IPS DF 6.9 (cell line): ENCODE measurements at regions not wholly inside any gene's neighbourhood (a gene's known extent, or its start where the extent isn't known, plus 50 kb on each side); places are given as distances from the start of the nearest gene placed in this dataset.

ENCODE experiments used
- DNase-seq: peaks from one replicate; pipeline ENCODE4 v3.0.0-alpha.2; 2013; ENCODE audit warnings: low read depth, low spot score
- H3K27ac ChIP-seq: one replicate; pipeline ENCODE4 v1.5.1; 2013; ENCODE audit warnings: low read length, control low read depth
- H3K27me3 ChIP-seq: 2 replicates; pipeline ENCODE4 v1.6.1; 2013; ENCODE audit warnings: mild to moderate bottlenecking, low read length; ENCODE audit not compliant: control insufficient read depth, insufficient read depth
- H3K36me3 ChIP-seq: 2 replicates; pipeline ENCODE4 v1.6.1; 2013; ENCODE audit warnings: low read length; ENCODE audit not compliant: control insufficient read depth, insufficient read depth
- H3K4me1 ChIP-seq: 2 replicates; pipeline ENCODE4 v1.6.1; 2013; ENCODE audit warnings: low read length; ENCODE audit not compliant: control insufficient read depth, insufficient read depth
- H3K4me3 ChIP-seq: 2 replicates; pipeline ENCODE4 v1.5.1; 2013; ENCODE audit warnings: mild to moderate bottlenecking, low read length
- H3K9me3 ChIP-seq: 2 replicates; pipeline ENCODE4 v1.6.1; 2013; ENCODE audit warnings: low read length, inconsistent platforms; ENCODE audit not compliant: control insufficient read depth, insufficient read depth
- WGBS: extraction: QIAGEN DNeasy Blood & Tissue Kit; methylation state at CpG from one replicate; pipeline ENCODE4 v1.1.7; 2013; ENCODE audit warnings: mixed read lengths, missing lambda C conversion rate; ENCODE audit not compliant: insufficient read length, insufficient coverage; 5-methylcytosine and 5-hydroxymethylcytosine counted together

DNA sequence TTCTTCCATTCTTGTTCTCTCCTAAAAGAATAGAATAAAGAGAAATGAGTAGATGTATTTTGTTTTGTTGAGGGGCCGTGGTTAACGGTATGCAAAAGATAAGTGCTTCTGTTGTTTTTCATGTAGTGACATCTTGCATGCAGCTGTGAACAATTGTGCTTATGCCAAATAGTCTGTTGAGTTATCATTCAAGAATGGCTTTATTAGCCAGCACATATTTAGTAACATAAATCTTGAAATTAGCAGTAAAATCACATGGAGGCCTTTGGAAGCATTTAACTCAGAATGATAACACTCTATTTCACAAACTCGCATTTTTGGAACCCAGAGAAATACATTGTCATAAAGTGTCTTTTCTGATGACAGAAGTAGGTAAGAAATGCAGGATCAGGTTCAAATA, 1772.0 kb upstream of the FLRT2 start:
- H3K4me3 ChIP-seq = no peak overlapping the region
- 100% methylated on average over 2 of the region's 3 CpGs for WGBS
- H3K27me3 ChIP-seq = no peaks in the 10 kb centered on the region
- no peak for DNase-seq
- no peak overlapping the region for H3K27ac ChIP-seq
- H3K36me3 ChIP-seq = no peaks in the 10 kb centered on the region
- no peaks in the 10 kb centered on the region for H3K4me1 ChIP-seq
- H3K9me3 ChIP-seq = no peaks in the 10 kb centered on the region

DNA sequence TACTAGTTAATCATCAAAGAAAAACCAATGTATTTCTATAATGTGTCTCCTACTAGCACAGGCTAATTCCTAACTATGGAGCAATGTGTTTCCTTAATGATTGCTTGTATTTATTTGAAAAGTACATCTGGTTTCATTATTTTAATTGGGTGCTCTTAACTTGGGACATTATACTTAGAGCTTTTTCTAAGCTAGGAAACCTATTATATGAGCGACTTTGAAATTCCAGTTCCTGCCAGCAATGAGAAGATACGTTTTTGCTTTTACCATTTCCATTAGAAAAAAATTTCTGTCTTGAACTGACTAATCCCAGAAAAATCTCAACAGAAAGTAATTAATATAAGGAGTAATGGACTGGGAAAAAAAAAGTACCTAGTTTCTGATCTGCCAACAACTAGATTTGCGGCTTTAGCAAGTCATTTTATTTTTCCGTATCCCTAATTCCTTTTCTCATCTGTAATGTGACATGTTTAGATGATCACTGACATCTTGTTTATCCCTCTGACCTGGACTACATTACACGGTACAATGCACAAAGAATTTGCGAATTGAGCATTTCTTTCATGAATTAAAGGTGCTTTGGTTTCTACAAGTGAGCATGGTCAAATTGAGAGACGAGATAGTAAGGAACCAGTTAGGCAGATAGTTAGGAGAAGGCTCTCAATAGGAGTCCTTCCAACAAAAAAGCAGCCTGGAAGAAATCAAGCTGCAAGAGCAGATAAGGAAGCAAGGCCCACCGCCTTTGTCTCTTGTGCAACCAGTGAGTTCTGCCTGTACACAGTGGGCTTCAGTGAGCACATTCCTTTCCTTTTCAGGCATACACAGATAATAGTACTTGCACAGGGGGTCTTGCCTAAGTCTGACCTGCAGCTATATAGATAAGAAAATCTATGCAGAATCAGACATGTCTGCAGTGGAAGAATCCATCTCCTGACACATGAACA, 1765.0 kb upstream of the FLRT2 start:
- no CpG with 5 or more reads among the region's 8 CpGs for WGBS
- Histone ChIP-seq H3K27ac (no peak overlapping the region), H3K36me3 (no peaks in the 10 kb centered on the region)

DNA sequence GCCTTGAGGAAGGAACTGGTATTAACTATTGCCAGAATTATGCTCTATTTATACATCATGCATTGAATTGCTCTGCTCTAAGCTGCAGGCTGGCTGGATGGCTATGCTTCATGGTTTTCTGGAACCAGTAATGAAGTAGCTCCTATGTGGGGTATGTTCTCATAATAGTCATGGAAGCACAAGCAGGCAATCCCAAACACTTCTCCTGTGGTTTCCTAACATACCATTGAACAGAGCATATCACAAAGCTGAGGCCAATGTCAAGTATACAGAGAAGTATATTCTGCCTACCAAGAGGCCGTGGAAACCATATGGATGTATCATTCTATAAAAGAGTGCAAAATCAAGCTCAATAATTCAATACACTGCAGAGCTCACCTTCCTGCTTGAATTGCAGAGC, 1752.4 kb upstream of the FLRT2 start:
- no peaks in the 10 kb centered on the region for H3K27me3 ChIP-seq
- H3K9me3 ChIP-seq = no peaks in the 10 kb centered on the region
- no peaks in the 10 kb centered on the region for H3K36me3 ChIP-seq
- no peak overlapping the region for H3K4me3 ChIP-seq
- H3K27ac ChIP-seq = no peak overlapping the region
- no peak for DNase-seq
- WGBS = no CpG with 5 or more reads among the region's 1 CpG
- no peaks in the 10 kb centered on the region for H3K4me1 ChIP-seq

More for the DNA sequence above, 1765.0 kb upstream of the FLRT2 start:
- no peak overlapping the region for H3K4me3 ChIP-seq
- H3K9me3 ChIP-seq = no peaks in the 10 kb centered on the region
- no peak for DNase-seq
- no peaks in the 10 kb centered on the region for H3K4me1 ChIP-seq
- no peaks in the 10 kb centered on the region for H3K27me3 ChIP-seq

- no CpG with 5 or more reads among the region's 2 CpGs for WGBS
- Histone ChIP-seq H3K27ac (no peak overlapping the region), H3K4me3 (no peak overlapping the region), H3K27me3 (no peaks in the 10 kb centered on the region), H3K9me3 (no peaks in the 10 kb centered on the region), H3K36me3 (no peaks in the 10 kb centered on the region), H3K4me1 (no peaks in the 10 kb centered on the region)
- no peak for DNase-seq
Observed at GRCh38 chr14:83779266-83779665, 1750.7 kb upstream of the FLRT2 start.

- WGBS = no CpG with 5 or more reads among the region's 3 CpGs
- no peak for DNase-seq
- no peaks in the 10 kb centered on the region for H3K36me3 ChIP-seq
Observed at GRCh38 chr14:83780321-83780720, 1749.6 kb upstream of the FLRT2 start.

DNA sequence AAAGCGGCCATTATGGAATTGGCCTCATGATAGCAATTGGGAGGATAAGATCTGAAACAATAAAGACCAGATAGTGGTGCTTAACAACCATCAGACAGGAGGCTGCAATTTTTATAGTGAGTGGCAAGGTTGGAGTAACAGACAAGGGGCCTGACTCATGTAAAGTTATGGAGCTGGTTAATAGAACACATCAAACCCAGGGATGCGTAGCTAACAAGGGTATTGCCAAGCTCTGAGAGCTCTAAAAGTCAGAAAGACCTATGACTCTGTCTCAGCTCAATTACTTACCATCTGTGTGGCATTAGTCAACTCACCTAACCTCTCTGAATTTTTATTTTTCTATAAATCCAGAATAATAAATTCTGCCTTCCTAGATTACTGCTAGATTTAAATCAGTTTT, 1731.5 kb upstream of the FLRT2 start:
- no peaks in the 10 kb centered on the region for H3K4me1 ChIP-seq
- no CpG with 5 or more reads among the region's 2 CpGs for WGBS
- no peak overlapping the region for H3K4me3 ChIP-seq
- H3K9me3 ChIP-seq = no peaks in the 10 kb centered on the region
- no peak overlapping the region for H3K27ac ChIP-seq
- no peak for DNase-seq
- H3K27me3 ChIP-seq = no peaks in the 10 kb centered on the region
- no peaks in the 10 kb centered on the region for H3K36me3 ChIP-seq

More at GRCh38 chr14:83780321-83780720, 1749.6 kb upstream of the FLRT2 start:
- no peaks in the 10 kb centered on the region for H3K27me3 ChIP-seq
- H3K9me3 ChIP-seq = no peaks in the 10 kb centered on the region
- no peak overlapping the region for H3K27ac ChIP-seq
- H3K4me1 ChIP-seq = no peaks in the 10 kb centered on the region
- H3K4me3 ChIP-seq = no peak overlapping the region

DNA sequence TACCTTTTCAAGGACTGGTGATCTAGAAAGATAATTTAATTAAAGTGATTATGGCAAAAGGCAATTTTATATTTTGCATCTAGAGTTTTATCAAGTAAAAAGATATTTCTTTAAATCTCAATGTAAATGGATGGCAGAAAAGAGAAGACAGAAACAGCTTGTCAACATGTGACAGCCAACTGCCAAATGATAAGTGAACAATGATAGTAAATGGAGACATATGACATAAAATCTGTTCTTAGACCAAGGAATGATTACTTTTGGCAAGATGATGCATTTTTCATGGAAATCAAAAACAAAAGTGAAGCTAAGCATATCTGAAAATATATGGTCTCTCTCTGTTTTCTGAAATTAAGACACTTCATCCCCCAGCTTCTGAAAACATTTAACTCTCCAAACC, 1730.7 kb upstream of the FLRT2 start:
- no peaks in the 10 kb centered on the region for H3K9me3 ChIP-seq
- H3K4me3 ChIP-seq = no peak overlapping the region
- no peak overlapping the region for H3K27ac ChIP-seq
- no peaks in the 10 kb centered on the region for H3K4me1 ChIP-seq
- no peaks in the 10 kb centered on the region for H3K27me3 ChIP-seq
- DNase-seq = no peak
- no peaks in the 10 kb centered on the region for H3K36me3 ChIP-seq

- H3K36me3 ChIP-seq = no peaks in the 10 kb centered on the region
- WGBS = no CpG with 5 or more reads among the region's 1 CpG
- no peaks in the 10 kb centered on the region for H3K27me3 ChIP-seq
- no peak overlapping the region for H3K27ac ChIP-seq
- no peak for DNase-seq
- H3K9me3 ChIP-seq = no peaks in the 10 kb centered on the region
- no peaks in the 10 kb centered on the region for H3K4me1 ChIP-seq
- H3K4me3 ChIP-seq = no peak overlapping the region
Observed at GRCh38 chr14:83814896-83815295, 1715.0 kb upstream of the FLRT2 start.

DNA sequence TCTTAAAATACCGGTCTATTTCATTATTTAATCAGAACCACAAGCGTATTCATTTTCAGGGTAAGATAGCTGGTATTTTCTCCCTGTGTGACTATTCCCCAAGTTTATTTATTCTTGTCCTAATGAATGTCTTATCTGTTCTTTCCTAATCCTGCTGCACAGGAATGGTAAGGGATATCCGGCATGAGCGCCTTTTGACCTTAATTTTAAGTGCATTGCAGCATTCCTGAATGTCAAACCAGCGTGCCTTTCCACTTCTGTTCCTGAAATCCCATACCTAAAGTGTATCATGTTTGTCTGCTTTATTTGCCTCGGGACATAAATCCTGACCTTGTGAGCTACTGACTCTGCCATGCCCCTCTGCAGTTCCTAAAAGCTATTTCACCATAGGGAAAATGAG, 1713.2 kb upstream of the FLRT2 start:
- no peak for DNase-seq
- H3K9me3 ChIP-seq = no peaks in the 10 kb centered on the region
- no peak overlapping the region for H3K4me3 ChIP-seq
- no peaks in the 10 kb centered on the region for H3K27me3 ChIP-seq
- WGBS = no CpG with 5 or more reads among the region's 6 CpGs
- H3K4me1 ChIP-seq = no peaks in the 10 kb centered on the region
- H3K36me3 ChIP-seq = no peaks in the 10 kb centered on the region
- no peak overlapping the region for H3K27ac ChIP-seq

DNA sequence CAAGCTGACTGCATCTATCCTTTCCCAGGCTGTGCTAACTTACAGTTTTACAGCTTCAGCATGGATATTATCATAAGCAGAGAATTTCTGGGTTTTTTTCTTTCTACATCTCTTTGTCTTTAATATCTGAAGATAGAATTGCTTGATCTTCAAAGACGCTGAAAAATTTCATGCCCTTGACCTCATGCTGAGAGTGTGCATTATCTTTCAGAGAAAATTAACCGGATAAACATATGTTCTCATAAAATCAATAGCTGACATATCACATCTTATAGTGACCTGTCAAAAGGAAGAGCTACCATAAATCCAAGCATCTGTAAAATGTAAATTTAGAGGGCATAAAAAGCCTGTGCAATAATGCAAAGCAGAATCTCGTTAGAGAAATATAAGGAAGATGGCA, 1704.1 kb upstream of the FLRT2 start:
- Histone ChIP-seq H3K4me1 (peaks cover 1% of the 10 kb centered on the region; the same call in 1 of the 2 replicates), H3K27me3 (no peaks in the 10 kb centered on the region), H3K36me3 (no peaks in the 10 kb centered on the region), H3K27ac (no peak overlapping the region), H3K4me3 (no peak overlapping the region), H3K9me3 (no peaks in the 10 kb centered on the region)
- WGBS = no CpG with 5 or more reads among the region's 3 CpGs
- DNase-seq = no peak

GRCh38 chr14:83826838-83827237, 1703.1 kb upstream of the FLRT2 start:
- no peak for DNase-seq
- Histone ChIP-seq H3K4me1 (peaks cover 1% of the 10 kb centered on the region; the same call in 1 of the 2 replicates), H3K36me3 (no peaks in the 10 kb centered on the region), H3K9me3 (no peaks in the 10 kb centered on the region), H3K27me3 (no peaks in the 10 kb centered on the region), H3K27ac (no peak overlapping the region), H3K4me3 (no peak overlapping the region)
- WGBS = no CpG with 5 or more reads among the region's 6 CpGs
